Kidney glomerular epithelial cell (primary cell): ENCODE measurements at regions not wholly inside any gene's neighbourhood (a gene's known extent, or its start where the extent isn't known, plus 50 kb on each side); places are given as distances from the start of the nearest gene placed in this dataset.
"Not testable (repeated sequence)": the region's sequence is repeated elsewhere in the genome, so short reads cannot be mapped to it uniquely, and the experiment has no call there.

Experiments
- DNase-seq: peaks from one replicate; lab custom pipeline; 2025; lab: John Stamatoyannopoulos, UW

DNA sequence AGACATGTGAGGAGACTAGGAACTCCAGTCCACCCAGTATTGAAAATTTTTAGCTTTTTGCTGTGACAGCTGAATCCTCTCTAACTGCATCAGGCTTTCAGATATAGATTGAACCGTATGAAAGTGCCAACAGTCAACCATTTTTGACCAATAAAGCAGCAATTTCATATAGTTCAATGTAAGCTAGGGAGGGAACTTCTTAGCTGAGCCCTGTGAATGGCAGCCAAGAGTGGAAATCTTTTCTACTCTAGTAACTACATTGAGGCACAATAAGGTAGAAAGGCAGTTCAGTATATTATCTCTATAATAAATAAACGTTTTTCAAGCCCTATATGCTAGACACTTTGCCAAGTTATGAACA is 96.3 kb upstream of the TANK start:
- no peak for DNase-seq

- no peak for DNase-seq
These were observed 92.3 kb upstream of the TANK start for GRCh38 chr2:161067846-161068350.

GRCh38 chr2:161068670-161069069 is 91.6 kb upstream of the TANK start:
- DNase-seq, result no peak

DNA sequence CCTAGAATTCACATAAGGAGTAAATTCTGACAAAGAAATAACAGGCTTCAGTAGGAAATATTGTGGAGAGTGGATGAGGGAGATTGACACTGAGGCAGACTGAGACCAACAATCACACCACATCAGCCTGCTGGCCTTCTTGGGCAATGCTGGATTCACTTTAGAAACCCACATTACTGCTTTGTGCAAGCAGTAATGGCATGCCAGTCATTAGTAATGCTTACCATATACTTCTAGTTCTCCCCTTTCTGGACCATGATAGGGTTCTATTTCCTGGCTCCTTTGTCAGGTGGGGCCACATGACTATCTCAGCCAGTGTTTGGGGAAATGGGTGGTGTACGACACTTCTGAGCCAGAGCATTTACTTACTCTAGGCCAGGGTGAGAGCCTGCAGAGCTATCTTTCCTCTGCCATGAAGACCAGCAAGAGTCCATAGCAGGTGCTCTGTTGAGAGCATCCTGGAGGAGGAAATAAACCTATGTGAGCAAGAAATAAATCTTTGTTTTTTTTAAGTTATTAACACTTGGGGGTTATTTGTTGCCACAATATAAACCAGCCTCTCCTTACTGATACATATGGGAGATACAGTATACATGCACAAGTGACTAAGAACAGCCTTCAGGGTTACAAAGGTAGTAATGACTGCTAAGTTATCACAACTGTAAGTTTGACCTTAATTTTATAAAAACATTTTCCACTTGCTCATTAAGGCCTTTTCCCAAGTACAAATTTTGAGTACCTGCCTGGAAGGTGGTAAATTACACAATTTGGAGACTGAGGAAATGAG is 89.3 kb upstream of the TANK start:
- DNase-seq, result no peak

GRCh38 chr2:161072436-161072835 is 87.8 kb upstream of the TANK start:
- DNase-seq, result not testable (repeated sequence)

DNA sequence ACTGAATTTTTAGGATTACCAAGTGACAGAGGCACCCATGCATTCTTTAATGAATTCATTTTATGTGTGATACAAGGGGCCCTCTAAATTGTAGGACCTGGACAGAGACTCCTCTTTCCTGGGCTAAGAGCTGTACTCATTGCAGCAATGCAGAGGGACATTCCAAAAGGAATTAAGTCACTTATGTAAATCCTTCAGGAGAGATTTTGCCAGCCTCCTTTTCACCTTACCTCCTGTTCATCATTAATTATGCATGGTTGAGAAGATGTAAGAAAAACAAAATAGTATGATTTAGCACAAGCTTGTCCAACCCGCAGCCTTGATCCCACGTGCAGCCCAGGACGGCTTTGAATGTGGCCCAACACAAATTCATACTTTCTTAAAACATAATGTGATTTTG is 84.5 kb upstream of the TANK start:
- no peak for DNase-seq

DNA sequence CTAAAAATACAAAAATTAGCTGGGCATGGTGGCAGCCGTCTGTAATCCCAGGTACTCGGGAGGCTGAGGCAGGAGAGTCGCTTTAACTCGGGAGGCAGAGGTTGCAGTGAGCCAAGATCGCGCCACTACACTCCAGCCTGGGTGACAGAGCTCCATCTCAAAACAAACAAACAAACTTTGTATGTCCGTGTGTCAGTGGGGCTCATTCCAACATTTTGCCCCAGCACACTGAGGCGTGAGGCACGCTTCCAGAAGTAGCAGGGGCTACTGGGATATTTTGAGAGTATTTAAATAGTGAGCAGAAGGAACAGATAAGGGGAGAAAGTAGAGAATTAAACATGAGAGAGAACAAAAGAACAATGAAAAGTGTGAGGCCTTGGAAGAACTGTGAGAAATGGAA is 83.3 kb upstream of the TANK start:
- DNase-seq, result no peak

GRCh38 chr2:161077367-161078210 is 82.6 kb upstream of the TANK start:
- DNase-seq, result no peak

DNA sequence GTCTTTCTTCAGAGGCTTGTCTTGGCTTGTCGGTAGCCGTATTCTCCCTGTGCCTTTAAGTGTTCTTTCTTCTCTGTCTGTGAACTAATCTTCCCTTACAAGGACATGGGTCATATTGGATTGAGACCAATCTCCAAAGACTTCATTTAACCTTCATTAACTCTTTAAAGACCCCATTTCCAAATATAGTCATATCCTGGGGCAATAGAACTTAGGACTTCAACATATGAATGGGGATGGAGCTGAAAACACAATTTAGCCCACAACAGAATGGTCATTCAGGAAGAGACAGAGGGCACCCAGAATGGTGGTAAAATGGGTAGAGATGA is 82.1 kb upstream of the TANK start:
- DNase-seq, result no peak

GRCh38 chr2:161085149-161085548 is 75.1 kb upstream of the TANK start:
- no peak for DNase-seq

DNA sequence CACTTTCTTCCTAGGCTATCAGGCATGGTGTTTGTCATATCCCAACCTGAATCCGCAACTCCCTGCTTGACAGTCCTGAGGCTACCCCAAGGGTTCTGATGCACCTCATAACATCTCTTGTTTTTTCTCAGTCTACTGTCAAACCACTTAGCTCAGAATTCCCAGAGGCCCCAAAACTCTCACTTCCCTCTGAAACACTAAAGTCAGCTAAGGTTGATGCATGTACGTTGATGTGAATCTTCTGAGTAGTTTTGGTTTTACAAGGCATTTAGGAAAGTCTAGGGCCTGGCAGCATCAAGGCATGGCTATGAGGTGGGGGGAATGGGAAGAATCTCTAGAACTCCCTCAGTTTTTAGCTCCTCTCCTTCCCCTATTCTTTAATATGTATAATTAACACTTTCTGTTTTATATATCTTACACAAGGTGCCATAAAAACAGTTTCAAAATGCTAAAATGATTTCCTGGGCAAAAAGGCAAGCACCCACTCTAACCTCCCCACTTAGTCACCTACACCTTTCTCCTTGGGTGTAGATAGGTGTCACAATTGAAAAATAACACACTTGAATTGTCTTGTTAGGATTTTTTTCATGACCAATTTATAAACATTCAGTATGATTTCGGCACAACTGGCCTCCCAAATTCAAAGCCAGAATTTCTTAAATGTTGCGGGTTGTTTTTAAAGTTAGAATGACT is 71.4 kb upstream of the TANK start:
- no peak for DNase-seq

GRCh38 chr2:161090411-161090810 is 69.8 kb upstream of the TANK start:
- DNase-seq, result no peak

GRCh38 chr2:161095314-161095713 is 64.9 kb upstream of the TANK start:
- DNase-seq, result no peak

DNA sequence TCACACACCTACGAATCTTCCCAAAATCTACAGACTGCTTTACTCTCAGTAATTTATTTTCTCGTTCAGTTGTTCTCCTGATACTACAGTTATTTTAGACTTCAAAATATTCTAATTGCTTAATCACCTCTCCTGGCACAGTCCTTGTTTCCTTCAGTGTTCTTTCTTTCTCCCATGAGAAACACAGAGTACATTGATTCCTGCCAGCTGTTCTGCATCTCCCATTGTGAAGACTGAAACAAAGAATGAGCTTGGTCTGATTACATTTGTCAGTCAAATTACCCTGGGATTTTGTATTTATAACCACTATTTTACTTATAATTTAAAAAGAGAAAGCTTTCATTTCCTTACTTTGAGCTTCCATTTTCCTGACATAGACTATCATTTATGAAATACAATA is 63.9 kb upstream of the TANK start:
- no peak for DNase-seq

DNA sequence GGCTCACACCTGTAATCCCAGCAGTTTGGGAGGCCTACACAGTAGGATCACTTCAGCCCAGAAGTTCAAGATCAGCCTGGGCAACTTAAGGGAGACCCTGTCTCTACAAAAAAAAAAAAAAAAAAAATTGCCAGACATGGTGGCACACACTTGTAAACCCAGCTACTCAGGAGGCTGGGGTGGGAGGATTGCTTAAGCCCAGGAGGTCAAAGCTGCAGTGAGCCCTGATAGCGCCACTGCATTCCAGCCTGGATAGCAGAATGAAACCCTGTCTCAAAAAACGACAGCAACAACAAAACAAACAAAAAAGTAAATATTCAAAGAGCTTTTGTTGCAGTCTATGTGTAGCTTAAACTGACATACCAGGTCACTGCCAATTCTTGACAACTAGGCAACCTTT is 63.1 kb upstream of the TANK start:
- DNase-seq, result no peak

DNA sequence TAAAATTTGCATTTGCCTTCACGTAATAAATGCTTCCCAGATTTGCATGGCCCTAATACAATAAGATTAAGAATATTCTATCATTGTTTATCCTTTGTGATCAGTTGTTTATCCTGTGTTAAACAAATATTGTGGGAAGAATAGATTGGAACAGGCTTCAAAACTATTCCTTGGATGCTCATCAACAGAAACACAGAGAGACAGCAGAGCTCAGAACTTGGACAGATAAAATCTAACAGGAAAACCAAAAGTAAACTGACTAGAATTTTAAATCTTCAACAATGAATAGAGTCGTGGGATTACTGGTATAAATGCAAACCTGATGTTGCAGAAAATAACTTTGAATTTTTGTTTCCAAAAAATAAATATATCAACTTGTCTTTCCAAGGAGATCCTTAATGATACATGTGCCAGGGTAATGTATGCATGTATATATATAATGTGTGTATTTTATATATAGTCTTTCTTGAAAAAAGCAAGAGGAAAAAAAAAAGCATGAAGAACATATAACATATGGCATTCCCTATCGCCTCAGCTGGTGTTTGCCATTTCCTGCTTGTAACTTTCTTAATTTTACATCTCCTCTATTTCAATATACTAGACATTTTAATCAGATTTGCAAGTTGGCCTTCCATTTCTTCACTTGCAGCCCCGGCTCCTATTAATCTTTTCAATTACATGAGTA is 59.9 kb upstream of the TANK start:
- no peak for DNase-seq

- DNase-seq, result no peak
These were observed 58.8 kb upstream of the TANK start for GRCh38 chr2:161101406-161101805.

DNA sequence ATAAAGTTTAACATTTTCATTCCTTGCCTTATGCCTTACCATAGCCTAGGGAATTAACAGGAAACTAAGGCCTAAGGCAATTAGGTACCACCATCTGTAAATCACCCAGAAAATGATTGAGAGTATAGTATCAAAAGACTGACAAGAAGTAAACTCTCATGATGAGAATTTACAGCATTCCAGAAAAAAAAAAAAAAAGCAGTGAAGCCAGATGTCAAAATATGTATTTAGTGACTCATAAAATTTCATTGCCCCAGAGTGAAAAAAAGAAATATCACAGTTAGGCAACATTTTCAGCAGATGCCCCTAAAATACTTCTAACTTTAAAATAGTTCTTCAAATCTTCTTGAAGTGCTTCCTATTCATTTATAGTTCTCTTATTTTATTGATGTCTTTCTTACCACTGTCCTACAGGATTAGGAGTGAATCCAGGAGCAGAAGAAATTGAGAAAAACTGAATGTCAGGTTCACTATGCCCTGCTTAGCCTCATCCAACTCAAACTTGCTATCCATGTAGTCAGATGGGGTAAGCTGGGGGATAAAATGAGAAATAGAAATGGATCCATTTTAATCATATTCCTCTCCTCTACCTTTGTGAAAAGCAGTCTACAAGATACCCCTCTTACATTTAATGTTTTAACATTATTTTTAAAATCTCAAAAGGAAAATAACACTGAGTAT is 57.3 kb upstream of the TANK start:
- no peak for DNase-seq

- DNase-seq, result no peak
These were observed 56.8 kb upstream of the TANK start for GRCh38 chr2:161103451-161103831.

- DNase-seq, result no peak
These were observed 56.1 kb upstream of the TANK start for GRCh38 chr2:161104054-161104553.

- no peak for DNase-seq
These were observed 53.0 kb upstream of the TANK start for GRCh38 chr2:161107265-161107664.
